ENCODE measurements at regions not wholly inside any gene's neighbourhood (a gene's known extent, or its start where the extent isn't known, plus 50 kb on each side); places are given as distances from the start of the nearest gene placed in this dataset.

GRCh38 chr1:61520401-61520800, 204.5 kb downstream of the TM2D1 start:
- DNase-seq: no peak

GRCh38 chr1:61519631-61520030, 205.3 kb downstream of the TM2D1 start:
- DNase-seq: no peak

- no peak for DNase-seq
Observed at GRCh38 chr1:61518670-61519400, 206.1 kb downstream of the TM2D1 start.

- no peak for DNase-seq
Observed at GRCh38 chr1:61517345-61517744, 207.6 kb downstream of the TM2D1 start.

GRCh38 chr1:61515096-61515495, 209.8 kb downstream of the TM2D1 start:
- DNase-seq: no peak

Measured in NCI-H774 (cell line).